ENCODE measurements at regions not wholly inside any gene's neighbourhood (a gene's known extent, or its start where the extent isn't known, plus 50 kb on each side); places are given as distances from the start of the nearest gene placed in this dataset.
"Not testable (repeated sequence)": the region's sequence is repeated elsewhere in the genome, so short reads cannot be mapped to it uniquely, and the experiment has no call there.

DNA sequence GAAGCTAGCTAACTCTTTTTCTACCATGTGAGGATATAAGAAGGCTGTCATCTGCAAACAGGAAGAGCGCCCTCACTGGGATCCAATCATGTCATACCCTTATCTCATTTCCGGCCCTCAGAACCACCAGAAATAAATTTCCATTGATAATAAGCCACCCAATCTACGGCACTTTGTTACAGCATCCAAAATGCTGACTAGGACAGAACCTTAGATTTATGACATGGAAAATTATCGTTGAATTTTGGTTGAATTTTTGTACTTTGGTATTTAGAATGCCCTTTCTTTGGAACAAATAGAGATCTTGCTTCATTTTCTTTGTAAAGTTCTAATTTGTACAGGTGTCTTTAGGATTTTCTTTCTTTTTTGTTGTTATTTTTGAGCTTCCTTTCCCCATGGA, 53.3 kb upstream of the CYLC2 start:
- no peaks in the 10 kb centered on the region for H3K36me3 ChIP-seq (ENCODE audit: control insufficient read depth in 2 of 2, insufficient read depth in 2 of 2, low read length in 1 of 2)
- H3K4me3 ChIP-seq (ENCODE audit: low read depth in 1 of 2, low read length in 2 of 2): no peak overlapping the region
- WGBS, 2 donors: 77 to 80% methylated on average over 4 of the region's 4 CpGs
- H3K4me1 ChIP-seq (ENCODE audit: control insufficient read depth in 2 of 2, insufficient read depth in 2 of 2, low read length in 1 of 2): no peaks in the 10 kb centered on the region
- no peaks in the 10 kb centered on the region for H3K9me3 ChIP-seq (ENCODE audit: control insufficient read depth in 2 of 2, insufficient read depth in 1 of 2, low read depth in 1 of 2, low read length in 1 of 2)
- H3K27me3 ChIP-seq (ENCODE audit: control insufficient read depth in 1 of 2, insufficient read depth in 2 of 2, low read length in 2 of 2): no peaks in the 10 kb centered on the region
- no peak overlapping the region for H3K27ac ChIP-seq (ENCODE audit: low read depth in 2 of 2, low read length in 1 of 2)

DNA sequence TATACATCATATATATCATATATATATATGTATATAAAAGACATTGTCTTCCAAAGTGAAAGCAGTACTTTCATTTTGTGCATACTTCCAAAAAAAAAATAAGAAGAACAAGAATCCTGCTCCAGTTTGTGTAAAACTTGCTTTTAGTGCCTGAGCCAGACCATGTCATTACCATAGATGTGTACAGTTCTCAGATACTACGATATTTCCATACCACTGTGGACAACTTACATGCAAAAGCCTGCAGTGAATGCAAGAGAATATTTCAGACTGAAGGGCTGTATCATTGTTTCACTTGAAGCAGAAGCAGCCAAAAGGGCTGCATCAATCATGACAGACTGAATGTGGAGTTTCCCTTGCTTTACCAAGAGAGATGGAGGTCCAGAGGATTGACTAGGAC, 72.6 kb upstream of the CYLC2 start:
- Histone ChIP-seq H3K4me3 (ENCODE audit: low read depth in 1 of 2, low read length in 2 of 2) (no peak overlapping the region), H3K9me3 (ENCODE audit: control insufficient read depth in 2 of 2, insufficient read depth in 1 of 2, low read depth in 1 of 2, low read length in 1 of 2) (no peaks in the 10 kb centered on the region), H3K27ac (ENCODE audit: low read depth in 2 of 2, low read length in 1 of 2) (no peak overlapping the region), H3K27me3 (ENCODE audit: control insufficient read depth in 1 of 2, insufficient read depth in 2 of 2, low read length in 2 of 2) (no peaks in the 10 kb centered on the region), H3K36me3 (ENCODE audit: control insufficient read depth in 2 of 2, insufficient read depth in 2 of 2, low read length in 1 of 2) (no peaks in the 10 kb centered on the region), H3K4me1 (ENCODE audit: control insufficient read depth in 2 of 2, insufficient read depth in 2 of 2, low read length in 1 of 2) (no peaks in the 10 kb centered on the region)
- WGBS, 2 donors: 72 to 84% methylated on average over 1 of the region's 1 CpG

DNA sequence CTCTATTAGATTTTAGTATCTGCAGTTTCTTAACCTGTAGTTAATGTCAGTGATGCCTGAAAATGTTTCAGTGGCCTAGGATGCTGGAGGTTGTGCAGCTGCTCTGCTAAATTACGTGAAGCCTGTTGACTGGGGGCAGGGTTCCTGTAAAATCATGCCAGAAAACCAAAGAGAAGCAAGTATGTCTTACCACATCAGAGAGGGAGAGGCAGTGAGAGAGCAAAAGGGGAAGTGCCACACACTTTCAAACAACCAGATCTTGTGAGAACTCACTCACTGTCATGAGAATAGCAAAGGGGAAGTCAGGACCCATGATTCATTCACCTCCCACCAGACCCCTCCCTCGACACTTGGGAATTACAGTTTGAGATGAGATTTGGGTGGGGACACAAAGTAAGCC, 83.9 kb upstream of the CYLC2 start:
- no peaks in the 10 kb centered on the region for H3K27me3 ChIP-seq (ENCODE audit: control insufficient read depth in 1 of 2, insufficient read depth in 2 of 2, low read length in 2 of 2)
- no peaks in the 10 kb centered on the region for H3K9me3 ChIP-seq (ENCODE audit: control insufficient read depth in 2 of 2, insufficient read depth in 1 of 2, low read depth in 1 of 2, low read length in 1 of 2)
- H3K4me3 ChIP-seq (ENCODE audit: low read depth in 1 of 2, low read length in 2 of 2): no peak overlapping the region
- no peaks in the 10 kb centered on the region for H3K4me1 ChIP-seq (ENCODE audit: control insufficient read depth in 2 of 2, insufficient read depth in 2 of 2, low read length in 1 of 2)
- no peaks in the 10 kb centered on the region for H3K36me3 ChIP-seq (ENCODE audit: control insufficient read depth in 2 of 2, insufficient read depth in 2 of 2, low read length in 1 of 2)
- 32 to 40% methylated on average over 2 of the region's 2 CpGs for WGBS, 2 donors
- H3K27ac ChIP-seq (ENCODE audit: low read depth in 2 of 2, low read length in 1 of 2): no peak overlapping the region

DNA sequence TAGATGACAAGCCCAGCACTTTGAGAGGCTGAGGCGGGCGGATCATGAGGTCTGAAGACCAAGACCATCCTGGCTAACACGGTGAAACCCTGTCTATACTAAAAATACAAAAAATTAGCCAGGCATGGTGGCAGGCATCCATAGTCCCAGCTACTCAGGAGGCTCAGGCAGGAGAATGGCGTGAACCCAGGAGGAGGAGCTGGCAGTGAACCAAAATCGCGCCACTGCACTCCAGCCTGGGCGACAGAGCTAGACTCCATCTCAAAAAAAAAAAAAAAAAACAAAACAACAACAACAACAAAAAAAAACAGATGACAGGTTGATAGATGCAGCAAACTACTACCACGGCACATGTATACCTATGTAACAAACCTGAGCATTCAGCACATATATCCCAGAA, 89.3 kb upstream of the CYLC2 start:
- not testable (repeated sequence) for H3K4me3 ChIP-seq (ENCODE audit: low read depth in 1 of 2, low read length in 2 of 2); H3K4me1 ChIP-seq (ENCODE audit: control insufficient read depth in 2 of 2, insufficient read depth in 2 of 2, low read length in 1 of 2); H3K36me3 ChIP-seq (ENCODE audit: control insufficient read depth in 2 of 2, insufficient read depth in 2 of 2, low read length in 1 of 2); H3K27ac ChIP-seq (ENCODE audit: low read depth in 2 of 2, low read length in 1 of 2); H3K27me3 ChIP-seq (ENCODE audit: control insufficient read depth in 1 of 2, insufficient read depth in 2 of 2, low read length in 2 of 2); H3K9me3 ChIP-seq (ENCODE audit: control insufficient read depth in 2 of 2, insufficient read depth in 1 of 2, low read depth in 1 of 2, low read length in 1 of 2)
- 84 to 93% methylated on average over 8 of the region's 8 CpGs for WGBS, 2 donors

DNA sequence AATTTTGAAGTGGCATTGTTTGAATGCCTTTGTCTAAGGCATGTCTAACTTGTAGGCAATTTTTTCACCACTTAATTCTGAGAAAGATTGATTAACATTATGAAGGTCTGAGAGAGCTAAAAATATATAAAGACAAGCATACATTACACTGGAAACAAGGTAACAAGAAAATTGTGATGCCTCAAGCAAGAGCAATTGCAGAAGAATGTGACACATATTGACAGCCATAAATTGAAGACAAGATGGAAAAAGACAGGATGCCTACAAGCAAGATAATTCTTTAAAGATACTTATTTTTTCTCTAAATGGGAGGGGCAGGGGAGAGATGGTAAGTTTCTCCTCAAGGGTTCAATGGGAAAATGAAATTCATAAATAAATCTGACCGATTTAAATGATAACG, 103.1 kb upstream of the CYLC2 start:
- Histone ChIP-seq H3K9me3 (ENCODE audit: control insufficient read depth in 2 of 2, insufficient read depth in 1 of 2, low read depth in 1 of 2, low read length in 1 of 2) (peaks cover 0 to 4% of the 10 kb centered on the region in 2 donors), H3K36me3 (ENCODE audit: control insufficient read depth in 2 of 2, insufficient read depth in 2 of 2, low read length in 1 of 2) (no peaks in the 10 kb centered on the region), H3K4me3 (ENCODE audit: low read depth in 1 of 2, low read length in 2 of 2) (no peak overlapping the region), H3K4me1 (ENCODE audit: control insufficient read depth in 2 of 2, insufficient read depth in 2 of 2, low read length in 1 of 2) (no peaks in the 10 kb centered on the region), H3K27me3 (ENCODE audit: control insufficient read depth in 1 of 2, insufficient read depth in 2 of 2, low read length in 2 of 2) (no peaks in the 10 kb centered on the region), H3K27ac (ENCODE audit: low read depth in 2 of 2, low read length in 1 of 2) (no peak overlapping the region)
- WGBS, 2 donors: 95 to 97% methylated on average over 2 of the region's 2 CpGs

DNA sequence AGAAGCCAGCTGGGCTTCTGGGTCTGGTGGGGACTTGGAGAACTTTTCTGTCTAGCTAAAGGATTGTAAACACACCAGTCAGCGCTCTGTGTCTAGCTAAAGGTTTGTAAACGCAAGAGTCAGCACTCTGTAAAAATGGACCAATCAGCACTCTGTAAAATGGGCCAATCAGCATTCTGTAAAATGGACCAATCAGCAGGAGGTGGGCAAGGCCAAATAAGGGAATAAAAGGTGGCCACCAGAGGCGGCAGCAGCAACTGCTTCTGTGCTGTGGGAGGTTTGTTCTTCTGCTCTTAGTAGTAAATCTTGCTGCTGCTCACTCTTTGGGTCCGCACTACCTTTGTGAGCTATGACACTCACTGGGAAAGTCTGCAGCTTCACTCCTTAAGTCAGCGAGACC, 106.4 kb upstream of the CYLC2 start:
- not testable (repeated sequence) for H3K36me3 ChIP-seq (ENCODE audit: control insufficient read depth in 2 of 2, insufficient read depth in 2 of 2, low read length in 1 of 2); H3K27me3 ChIP-seq (ENCODE audit: control insufficient read depth in 1 of 2, insufficient read depth in 2 of 2, low read length in 2 of 2); H3K4me3 ChIP-seq (ENCODE audit: low read depth in 1 of 2, low read length in 2 of 2); H3K27ac ChIP-seq (ENCODE audit: low read depth in 2 of 2, low read length in 1 of 2); H3K4me1 ChIP-seq (ENCODE audit: control insufficient read depth in 2 of 2, insufficient read depth in 2 of 2, low read length in 1 of 2); H3K9me3 ChIP-seq (ENCODE audit: control insufficient read depth in 2 of 2, insufficient read depth in 1 of 2, low read depth in 1 of 2, low read length in 1 of 2)
- 93 to 96% methylated on average over 5 of the region's 5 CpGs for WGBS, 2 donors

DNA sequence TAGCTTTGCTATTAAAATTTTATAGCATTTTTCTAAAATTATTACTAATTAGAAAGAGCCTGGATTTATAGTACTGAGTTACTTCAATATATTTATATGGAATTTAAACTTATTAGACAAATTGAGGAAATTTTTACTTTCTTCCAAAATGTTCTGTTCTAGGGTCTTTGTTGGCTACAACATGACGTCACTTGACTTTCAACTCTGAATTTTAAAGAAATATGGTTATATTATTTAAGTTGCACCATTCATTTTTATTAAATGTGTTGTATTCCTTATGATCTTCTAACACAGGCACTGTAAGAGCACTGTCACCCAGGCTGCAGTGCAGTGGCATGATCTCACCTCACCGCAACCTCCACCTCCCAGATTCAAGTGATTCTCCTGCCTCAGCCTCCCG, 119.4 kb upstream of the CYLC2 start:
- Histone ChIP-seq H3K27ac (ENCODE audit: low read depth in 2 of 2, low read length in 1 of 2) (no peak overlapping the region), H3K4me1 (ENCODE audit: control insufficient read depth in 2 of 2, insufficient read depth in 2 of 2, low read length in 1 of 2) (no peaks in the 10 kb centered on the region), H3K36me3 (ENCODE audit: control insufficient read depth in 2 of 2, insufficient read depth in 2 of 2, low read length in 1 of 2) (no peaks in the 10 kb centered on the region), H3K27me3 (ENCODE audit: control insufficient read depth in 1 of 2, insufficient read depth in 2 of 2, low read length in 2 of 2) (no peaks in the 10 kb centered on the region), H3K9me3 (ENCODE audit: control insufficient read depth in 2 of 2, insufficient read depth in 1 of 2, low read depth in 1 of 2, low read length in 1 of 2) (no peaks in the 10 kb centered on the region), H3K4me3 (ENCODE audit: low read depth in 1 of 2, low read length in 2 of 2) (no peak overlapping the region)
- 82 to 84% methylated on average over 3 of the region's 3 CpGs for WGBS, 2 donors

DNA sequence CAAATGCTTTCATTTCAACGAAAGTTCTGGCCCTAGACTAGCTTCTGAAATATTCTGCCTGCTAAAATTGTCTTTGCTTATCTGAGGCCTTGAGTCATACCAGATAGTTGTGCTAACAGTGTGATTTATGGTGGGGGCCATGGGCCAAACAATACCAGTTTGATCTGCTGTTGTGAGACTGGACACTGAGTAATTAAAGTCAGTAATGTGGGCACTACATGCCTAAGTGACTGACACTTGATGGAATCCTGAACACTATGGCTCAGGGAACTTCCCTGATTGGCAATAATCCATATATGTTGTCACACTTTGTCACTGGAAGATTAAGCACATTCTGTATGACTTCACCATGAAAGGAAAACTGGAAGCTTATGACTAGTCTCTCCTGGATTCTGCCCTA, 127.6 kb upstream of the CYLC2 start:
- Histone ChIP-seq H3K9me3 (ENCODE audit: control insufficient read depth in 2 of 2, insufficient read depth in 1 of 2, low read depth in 1 of 2, low read length in 1 of 2) (no peaks in the 10 kb centered on the region), H3K4me1 (ENCODE audit: control insufficient read depth in 2 of 2, insufficient read depth in 2 of 2, low read length in 1 of 2) (no peaks in the 10 kb centered on the region), H3K27me3 (ENCODE audit: control insufficient read depth in 1 of 2, insufficient read depth in 2 of 2, low read length in 2 of 2) (no peaks in the 10 kb centered on the region), H3K36me3 (ENCODE audit: control insufficient read depth in 2 of 2, insufficient read depth in 2 of 2, low read length in 1 of 2) (no peaks in the 10 kb centered on the region), H3K4me3 (ENCODE audit: low read depth in 1 of 2, low read length in 2 of 2) (no peak overlapping the region), H3K27ac (ENCODE audit: low read depth in 2 of 2, low read length in 1 of 2) (no peak overlapping the region)
- WGBS, 2 donors: 22 to 23% methylated on average over 1 of the region's 1 CpG

DNA sequence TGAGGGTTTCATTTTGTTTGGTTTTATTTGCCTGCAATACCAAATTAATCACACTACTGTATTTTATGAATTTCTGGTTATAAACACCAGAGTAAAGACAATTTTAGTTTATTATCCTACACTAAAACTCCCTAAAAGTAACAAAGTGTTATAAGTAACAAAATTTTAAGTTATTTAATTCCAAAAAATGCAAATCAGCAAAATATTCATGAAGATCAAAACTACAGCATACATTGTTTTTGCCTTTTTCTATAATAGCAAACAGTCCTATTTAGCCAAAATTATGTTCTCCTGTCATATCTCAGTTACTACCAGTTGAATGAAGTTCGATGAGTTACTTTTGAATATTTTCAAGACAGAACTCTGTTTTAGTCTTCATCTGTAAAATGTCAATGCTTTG, 132.7 kb upstream of the CYLC2 start:
- Histone ChIP-seq H3K4me3 (ENCODE audit: low read depth in 1 of 2, low read length in 2 of 2) (no peak overlapping the region), H3K36me3 (ENCODE audit: control insufficient read depth in 2 of 2, insufficient read depth in 2 of 2, low read length in 1 of 2) (no peaks in the 10 kb centered on the region), H3K4me1 (ENCODE audit: control insufficient read depth in 2 of 2, insufficient read depth in 2 of 2, low read length in 1 of 2) (no peaks in the 10 kb centered on the region), H3K27me3 (ENCODE audit: control insufficient read depth in 1 of 2, insufficient read depth in 2 of 2, low read length in 2 of 2) (no peaks in the 10 kb centered on the region), H3K27ac (ENCODE audit: low read depth in 2 of 2, low read length in 1 of 2) (no peak overlapping the region), H3K9me3 (ENCODE audit: control insufficient read depth in 2 of 2, insufficient read depth in 1 of 2, low read depth in 1 of 2, low read length in 1 of 2) (no peaks in the 10 kb centered on the region)
- 73 to 74% methylated on average over 1 of the region's 1 CpG for WGBS, 2 donors

DNA sequence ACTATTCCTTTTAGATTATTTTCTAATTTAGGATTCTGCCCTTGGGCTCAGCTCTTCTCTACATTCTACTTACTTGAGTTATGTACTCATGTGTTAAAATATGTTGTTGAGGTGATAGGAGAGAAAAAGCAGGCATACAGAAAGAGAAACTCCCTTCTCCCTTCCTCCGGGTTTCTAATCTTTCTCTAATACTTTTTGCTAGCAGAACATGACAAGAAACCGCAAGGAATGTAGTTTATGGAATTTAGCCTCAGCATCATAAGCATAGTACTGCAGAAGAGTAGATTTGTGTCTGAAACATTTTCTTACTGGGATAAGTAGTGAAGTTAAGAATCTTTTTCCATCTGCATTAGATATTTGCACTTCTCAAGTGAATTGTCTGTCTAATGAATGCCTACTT, 139.5 kb upstream of the CYLC2 start:
- WGBS, 2 donors: 70 to 77% methylated on average over 2 of the region's 2 CpGs

More for the DNA sequence above, 139.5 kb upstream of the CYLC2 start:
- Histone ChIP-seq H3K4me3 (ENCODE audit: low read depth in 1 of 2, low read length in 2 of 2) (no peak overlapping the region), H3K36me3 (ENCODE audit: control insufficient read depth in 2 of 2, insufficient read depth in 2 of 2, low read length in 1 of 2) (no peaks in the 10 kb centered on the region), H3K4me1 (ENCODE audit: control insufficient read depth in 2 of 2, insufficient read depth in 2 of 2, low read length in 1 of 2) (no peaks in the 10 kb centered on the region), H3K9me3 (ENCODE audit: control insufficient read depth in 2 of 2, insufficient read depth in 1 of 2, low read depth in 1 of 2, low read length in 1 of 2) (no peaks in the 10 kb centered on the region), H3K27me3 (ENCODE audit: control insufficient read depth in 1 of 2, insufficient read depth in 2 of 2, low read length in 2 of 2) (no peaks in the 10 kb centered on the region), H3K27ac (ENCODE audit: low read depth in 2 of 2, low read length in 1 of 2) (no peak overlapping the region)
